Hepatocyte (in vitro differentiated cells): ENCODE measurements at regions not wholly inside any gene's neighbourhood (a gene's known extent, or its start where the extent isn't known, plus 50 kb on each side); places are given as distances from the start of the nearest gene placed in this dataset.

Source experiments
- DNase-seq: peaks from one replicate; pipeline ENCODE4 v3.0.0-alpha.2; 2016; ENCODE audit warnings: low spot score
- H2AFZ ChIP-seq: fragments of 200-600 bp; sonication (generic); 2 replicates; pipeline ENCODE4 v1.6.0; 2016; ENCODE audit warnings: antibody characterized with exemption, mild to moderate bottlenecking
- H3K27ac ChIP-seq: fragments of 200-600 bp; sonication (generic); 2 replicates; pipeline ENCODE4 v1.5.1; 2016; ENCODE audit warnings: mild to moderate bottlenecking
- H3K27me3 ChIP-seq: fragments of 200-600 bp; sonication (generic); 2 replicates; pipeline ENCODE4 v1.6.1; 2016
- H3K36me3 ChIP-seq: fragments of 200-600 bp; sonication (generic); replicated peaks from 2 replicates; pipeline ENCODE4 v1.5.1; 2016; ENCODE audit warnings: low read depth; ENCODE audit not compliant: insufficient read depth
- H3K4me1 ChIP-seq: fragments of 200-600 bp; sonication (generic); 2 replicates; pipeline ENCODE4 v1.5.1; 2016; ENCODE audit warnings: mild to moderate bottlenecking, moderate library complexity; ENCODE audit not compliant: insufficient read depth
- H3K4me2 ChIP-seq: fragments of 200-600 bp; sonication (generic); 2 replicates; pipeline ENCODE4 v1.6.0; 2016
- H3K4me3 ChIP-seq: fragments of 200-600 bp; sonication (generic); 2 replicates; pipeline ENCODE4 v1.5.1; 2016; ENCODE audit warnings: mild to moderate bottlenecking
- H3K79me2 ChIP-seq: fragments of 200-600 bp; sonication (generic); 2 replicates; pipeline ENCODE4 v1.6.0; 2017; ENCODE audit warnings: mild to moderate bottlenecking
- H3K9me2 ChIP-seq: fragments of 200-600 bp; sonication (generic); replicated peaks from 2 replicates; pipeline ENCODE4 v1.6.0; 2017; ENCODE audit warnings: mild to moderate bottlenecking; ENCODE audit not compliant: insufficient read depth
- H3K9me3 ChIP-seq: fragments of 200-600 bp; sonication (generic); 2 replicates; pipeline ENCODE4 v1.5.1; 2016; ENCODE audit warnings: low read depth, mild to moderate bottlenecking
- H4K20me1 ChIP-seq: fragments of 200-600 bp; sonication (generic); 2 replicates; pipeline ENCODE4 v1.6.0; 2016; ENCODE audit warnings: mild to moderate bottlenecking; ENCODE audit not compliant: insufficient read depth, poor library complexity, severe bottlenecking
- EZH2 ChIP-seq: fragments of 200-600 bp; sonication (generic); IDR thresholded peaks from 2 replicates; pipeline ENCODE4 v1.6.1; 2016; ENCODE audit warnings: antibody characterized with exemption, mild to moderate bottlenecking, borderline replicate concordance
- EZH2phosphoT487 ChIP-seq: fragments of 200-600 bp; sonication (generic); IDR thresholded peaks from one replicate; pipeline ENCODE4 v1.6.1; 2018; ENCODE audit warnings: antibody characterized with exemption, mild to moderate bottlenecking, low read depth, moderate library complexity; ENCODE audit not compliant: unreplicated experiment, severe bottlenecking
- WGBS: methylation state at CpG from one replicate; pipeline ENCODE4 v1.1.6; 2016; ENCODE audit warnings: low lambda C conversion rate; ENCODE audit errors: missing lambda C conversion rate; 5-methylcytosine and 5-hydroxymethylcytosine counted together
- TF ChIP-seq, protein P1 (sequence below): fragments of 200-600 bp; sonication (generic); IDR thresholded peaks from 2 replicates; pipeline ENCODE4 v1.5.1; 2016; ENCODE audit warnings: antibody characterized with exemption, mild to moderate bottlenecking; ENCODE audit not compliant: poor library complexity

DNA sequence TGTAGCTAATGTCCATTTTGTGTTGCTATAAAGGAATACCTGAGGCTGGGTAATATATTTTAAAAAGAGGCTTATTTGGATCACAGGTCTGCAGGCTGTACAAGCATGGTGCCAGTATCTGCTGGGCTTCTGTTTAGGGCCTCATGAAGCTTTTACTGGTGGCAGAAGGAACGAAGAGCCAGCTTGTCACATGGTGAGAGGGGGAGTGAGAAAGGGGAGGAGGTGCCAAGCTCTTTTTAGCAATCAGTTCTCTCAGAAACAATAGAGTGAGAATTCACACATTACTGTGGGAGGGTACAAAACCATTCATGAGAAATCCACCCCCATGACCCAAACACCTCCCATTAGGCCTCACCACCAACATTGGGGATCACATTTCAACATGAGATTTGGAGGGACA is 340.9 kb downstream of the RASEF start:
- no peak for DNase-seq
- H3K4me3 ChIP-seq: no peak overlapping the region
- no peak overlapping the region for H2AFZ ChIP-seq
- no peaks in the 10 kb centered on the region for H3K36me3 ChIP-seq
- no peak overlapping the region for H3K27ac ChIP-seq
- H3K4me1 ChIP-seq: no peaks in the 10 kb centered on the region
- WGBS: 80% methylated on average over 1 of the region's 1 CpG
- H3K27me3 ChIP-seq: no peaks in the 10 kb centered on the region
- TF ChIP-seq EZH2 (no peak), EZH2phosphoT487 (no peak)
- TF ChIP-seq, protein P1, sequence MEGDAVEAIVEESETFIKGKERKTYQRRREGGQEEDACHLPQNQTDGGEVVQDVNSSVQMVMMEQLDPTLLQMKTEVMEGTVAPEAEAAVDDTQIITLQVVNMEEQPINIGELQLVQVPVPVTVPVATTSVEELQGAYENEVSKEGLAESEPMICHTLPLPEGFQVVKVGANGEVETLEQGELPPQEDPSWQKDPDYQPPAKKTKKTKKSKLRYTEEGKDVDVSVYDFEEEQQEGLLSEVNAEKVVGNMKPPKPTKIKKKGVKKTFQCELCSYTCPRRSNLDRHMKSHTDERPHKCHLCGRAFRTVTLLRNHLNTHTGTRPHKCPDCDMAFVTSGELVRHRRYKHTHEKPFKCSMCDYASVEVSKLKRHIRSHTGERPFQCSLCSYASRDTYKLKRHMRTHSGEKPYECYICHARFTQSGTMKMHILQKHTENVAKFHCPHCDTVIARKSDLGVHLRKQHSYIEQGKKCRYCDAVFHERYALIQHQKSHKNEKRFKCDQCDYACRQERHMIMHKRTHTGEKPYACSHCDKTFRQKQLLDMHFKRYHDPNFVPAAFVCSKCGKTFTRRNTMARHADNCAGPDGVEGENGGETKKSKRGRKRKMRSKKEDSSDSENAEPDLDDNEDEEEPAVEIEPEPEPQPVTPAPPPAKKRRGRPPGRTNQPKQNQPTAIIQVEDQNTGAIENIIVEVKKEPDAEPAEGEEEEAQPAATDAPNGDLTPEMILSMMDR: no peak
- H3K79me2 ChIP-seq: no peaks in the 10 kb centered on the region
- no peaks in the 10 kb centered on the region for H3K9me2 ChIP-seq
- no peaks in the 10 kb centered on the region for H3K9me3 ChIP-seq
- no peak overlapping the region for H3K4me2 ChIP-seq
- H4K20me1 ChIP-seq: no peaks in the 10 kb centered on the region

DNA sequence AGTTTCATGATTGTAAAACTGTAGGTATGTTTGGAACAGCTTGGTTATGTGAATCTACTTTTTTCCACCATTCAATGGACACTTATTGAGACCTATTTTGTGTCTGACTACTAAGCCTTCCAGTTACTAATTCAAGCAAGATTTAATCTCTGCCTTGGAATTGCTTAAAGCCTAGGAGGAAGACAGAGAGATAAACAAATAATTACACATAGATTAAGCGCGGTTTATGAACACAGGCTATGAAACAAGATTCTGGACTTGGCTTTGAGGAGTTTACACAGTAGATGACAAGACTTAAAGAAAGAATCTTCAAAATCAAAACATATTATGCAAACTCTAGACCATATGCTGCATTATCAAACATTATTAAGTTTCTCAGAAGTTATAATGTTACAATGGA is 340.4 kb downstream of the RASEF start:
- TF ChIP-seq EZH2 (no peak), EZH2phosphoT487 (no peak)
- TF ChIP-seq, protein P1: no peak
- H3K27ac ChIP-seq: no peak overlapping the region
- no peak overlapping the region for H3K4me2 ChIP-seq
- H3K9me2 ChIP-seq: no peaks in the 10 kb centered on the region
- no peaks in the 10 kb centered on the region for H3K79me2 ChIP-seq
- H3K4me3 ChIP-seq: no peak overlapping the region
- no peaks in the 10 kb centered on the region for H4K20me1 ChIP-seq
- no peaks in the 10 kb centered on the region for H3K27me3 ChIP-seq
- H3K9me3 ChIP-seq: no peaks in the 10 kb centered on the region
- H2AFZ ChIP-seq: no peak overlapping the region
- H3K36me3 ChIP-seq: no peaks in the 10 kb centered on the region
- H3K4me1 ChIP-seq: no peaks in the 10 kb centered on the region
- no peak for DNase-seq
- 31% methylated on average over 2 of the region's 2 CpGs for WGBS

DNA sequence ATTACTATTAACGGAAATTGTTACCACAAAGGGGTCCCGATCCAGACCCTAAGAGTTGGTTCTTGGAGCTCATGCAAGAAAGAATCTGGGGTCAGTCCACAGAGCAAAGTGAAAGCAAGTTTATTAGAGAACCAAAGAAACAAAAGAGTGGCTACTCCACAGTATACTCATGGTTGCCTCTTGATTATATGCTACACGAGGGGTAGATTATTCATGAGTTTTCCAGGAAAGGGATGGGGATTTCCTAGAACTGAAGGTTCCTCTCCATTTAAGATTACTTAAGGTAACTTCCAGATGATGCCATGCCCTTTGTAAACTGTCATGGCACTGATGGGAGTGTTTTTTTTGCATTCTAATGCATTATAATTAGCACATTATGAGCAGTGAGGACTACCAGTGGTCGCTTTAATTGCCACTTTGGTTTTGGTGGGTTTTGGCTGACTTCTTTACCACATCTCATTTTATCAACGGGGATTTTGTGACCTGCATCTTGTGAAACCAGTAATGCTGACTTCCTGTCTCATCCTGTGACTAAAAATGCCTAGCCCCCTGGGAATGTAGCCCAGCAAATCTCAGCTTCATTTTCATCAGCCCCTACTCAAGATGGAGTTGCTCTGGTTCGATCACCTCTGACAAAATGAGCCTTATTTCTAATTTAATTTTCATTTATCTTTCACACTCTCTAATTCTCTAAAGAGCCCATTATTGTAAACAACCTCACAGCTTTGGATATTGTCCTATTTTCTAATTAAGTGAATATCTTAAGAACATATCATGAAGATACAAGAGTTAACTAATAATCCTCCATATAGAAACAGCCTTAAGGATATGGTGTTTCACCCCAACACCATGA is 336.3 kb downstream of the RASEF start:
- H3K9me2 ChIP-seq: no peaks in the 10 kb centered on the region
- no peaks in the 10 kb centered on the region for H4K20me1 ChIP-seq
- H3K36me3 ChIP-seq: no peaks in the 10 kb centered on the region
- H3K4me2 ChIP-seq: no peak overlapping the region
- H3K27ac ChIP-seq: no peak overlapping the region
- no peaks in the 10 kb centered on the region for H3K27me3 ChIP-seq
- H3K4me3 ChIP-seq: no peak overlapping the region
- 57% methylated on average over 6 of the region's 6 CpGs for WGBS
- no peak overlapping the region for H2AFZ ChIP-seq
- H3K79me2 ChIP-seq: no peaks in the 10 kb centered on the region
- no peak for TF ChIP-seq EZH2phosphoT487
- no peak for TF ChIP-seq EZH2
- TF ChIP-seq, protein P1: no peak
- H3K4me1 ChIP-seq: no peaks in the 10 kb centered on the region
- DNase-seq: no peak
- no peaks in the 10 kb centered on the region for H3K9me3 ChIP-seq
